H1 (cell line): ENCODE measurements at regions not wholly inside any gene's neighbourhood (a gene's known extent, or its start where the extent isn't known, plus 50 kb on each side); places are given as distances from the start of the nearest gene placed in this dataset.

Experiments
- CTCF ChIA-PET: fragments of 300-600 bp; sonication (Branson Sonifier 250); formaldehyde crosslinking; loops from one replicate; lab custom pipeline; 2021; ENCODE audit not compliant: partially characterized antibody; lab: Charles Lee
- POLR2A ChIA-PET: fragments of 300-600 bp; sonication (Branson Sonifier 250); formaldehyde crosslinking; loops from one replicate; lab custom pipeline; 2021; ENCODE audit warnings: inconsistent platforms; ENCODE audit not compliant: partially characterized antibody; lab: Charles Lee
- DNase-seq, 2 experiments: peaks; one replicate each; pipeline versions ENCODE4 v3.0.0 to v3.0.0-alpha.2; 2010 to 2022; ENCODE audit warnings: low spot score in 2 of 2, low read depth in 1 of 2, mixed read lengths in 1 of 2
- FAIRE-seq: peaks from 2 replicates; lab custom pipeline; 2011; peaks lifted over from hg19 to GRCh38; lab: Jason Lieb, UNC
- H2AFZ ChIP-seq: 2 replicates; pipeline ENCODE4 v1.8.1; 2012; ENCODE audit warnings: low read length, inconsistent platforms
- H2AK5ac ChIP-seq: 2 replicates; pipeline ENCODE4 v1.6.1; 2013; ENCODE audit warnings: low read depth, low read length
- H2BK120ac ChIP-seq: replicated peaks from 2 replicates; pipeline ENCODE3; 2013; ENCODE audit warnings: low read depth, low read length, inconsistent platforms
- H2BK12ac ChIP-seq: 2 replicates; pipeline ENCODE4 v1.6.1; 2013; ENCODE audit warnings: low read depth, low read length
- H2BK15ac ChIP-seq: 2 replicates; pipeline ENCODE4 v1.6.1; 2013; ENCODE audit warnings: low read length
- H2BK20ac ChIP-seq: 2 replicates; pipeline ENCODE4 v1.6.1; 2013; ENCODE audit warnings: low read length
- H2BK5ac ChIP-seq: 2 replicates; pipeline ENCODE4 v1.6.1; 2013; ENCODE audit warnings: low read depth, low read length
- H3K14ac ChIP-seq: 2 replicates; pipeline ENCODE4 v1.6.1; 2013; ENCODE audit warnings: inconsistent platforms; ENCODE audit not compliant: insufficient read length
- H3K18ac ChIP-seq: 2 replicates; pipeline ENCODE4 v1.6.1; 2013; ENCODE audit warnings: low read length; ENCODE audit errors: extremely low read depth
- H3K23ac ChIP-seq: 2 replicates; pipeline ENCODE4 v1.6.1; 2013; ENCODE audit warnings: inconsistent platforms; ENCODE audit not compliant: insufficient read length
- H3K23me2 ChIP-seq: 2 replicates; pipeline ENCODE4 v1.6.1; 2013; ENCODE audit warnings: low read depth, low read length
- H3K27ac ChIP-seq: 2 replicates; pipeline ENCODE4 v1.6.1; 2011; ENCODE audit warnings: low read depth, low read length, inconsistent platforms
- H3K27me3 ChIP-seq, 4 experiments: replicated peaks in 1 of 4; 1 replicate in 1 of 4; 2 replicates in 3 of 4; pipeline versions ENCODE4 v1.6.1 to v1.8.1; 2011 to 2013; ENCODE audit warnings: low read length in 3 of 4, mild to moderate bottlenecking in 3 of 4, inconsistent platforms in 2 of 4, mixed read lengths in 2 of 4, moderate library complexity in 1 of 4; ENCODE audit not compliant: control insufficient read depth in 3 of 4, insufficient read depth in 3 of 4; ENCODE audit errors: extremely low read depth in 1 of 4
- H3K36me3 ChIP-seq, 4 experiments: 2 replicates each; pipeline versions ENCODE4 v1.6.1 to v1.8.1; 2011 to 2013; ENCODE audit warnings: mild to moderate bottlenecking in 4 of 4, low read length in 3 of 4, moderate library complexity in 2 of 4, control low read depth in 1 of 4, inconsistent platforms in 1 of 4; ENCODE audit not compliant: insufficient read depth in 4 of 4, control insufficient read depth in 2 of 4
- H3K4ac ChIP-seq: replicated peaks from 2 replicates; pipeline ENCODE3; 2013; ENCODE audit warnings: low read length, low read depth, mixed read lengths, inconsistent platforms; ENCODE audit not compliant: insufficient read length
- H3K4me1 ChIP-seq, 4 experiments: replicated peaks in 1 of 4; 1 replicate in 1 of 4; 2 replicates in 3 of 4; pipeline versions ENCODE4 v1.6.1 to v1.8.1; 2011 to 2013; ENCODE audit warnings: low read length in 3 of 4, inconsistent platforms in 2 of 4, mixed read lengths in 1 of 4; ENCODE audit not compliant: insufficient read depth in 4 of 4, control insufficient read depth in 3 of 4
- H3K4me2 ChIP-seq, 2 experiments: 2 replicates each; pipeline versions ENCODE4 v1.6.1 to v1.8.1; 2011 to 2013; ENCODE audit warnings: low read depth in 2 of 2, low read length in 2 of 2, control low read depth in 1 of 2, inconsistent platforms in 1 of 2, mild to moderate bottlenecking in 1 of 2; ENCODE audit not compliant: insufficient read depth in 1 of 2
- H3K4me3 ChIP-seq, 4 experiments: fragments of 200-600, 300-600 bp in 1 of 4; sonication (generic), shearing (Covaris generic), sonication (Bioruptor Twin) in 1 of 4; 2 replicates each; pipeline versions ENCODE4 v1.5.1 to v1.8.1; 2011 to 2016; ENCODE audit warnings: low read length in 4 of 4, low read depth in 3 of 4, control low read depth in 2 of 4, inconsistent platforms in 2 of 4, mild to moderate bottlenecking in 2 of 4, mixed read lengths in 1 of 4, moderate library complexity in 1 of 4; ENCODE audit not compliant: insufficient read depth in 2 of 4; ENCODE audit errors: extremely low read depth in 1 of 4
- H3K56ac ChIP-seq: replicated peaks from 2 replicates; pipeline ENCODE3; 2013; ENCODE audit warnings: low read depth, mild to moderate bottlenecking, mixed read lengths, low read length, inconsistent platforms; ENCODE audit not compliant: insufficient read length
- H3K79me1 ChIP-seq: 2 replicates; pipeline ENCODE4 v1.6.1; 2013; ENCODE audit warnings: low read depth, low read length, control low read depth
- H3K79me2 ChIP-seq, 2 experiments: 2 replicates each; pipeline versions ENCODE4 v1.6.1 to v1.8.1; 2012 to 2013; ENCODE audit warnings: low read length in 2 of 2, mild to moderate bottlenecking in 2 of 2, inconsistent platforms in 1 of 2; ENCODE audit not compliant: insufficient read depth in 2 of 2, control insufficient read depth in 1 of 2
- H3K9ac ChIP-seq, 4 experiments: replicated peaks in 1 of 4; 1 replicate in 1 of 4; 2 replicates in 3 of 4; pipeline versions ENCODE4 v1.6.1 to v1.8.1; 2011 to 2013; ENCODE audit warnings: low read depth in 3 of 4, low read length in 3 of 4, control low read depth in 2 of 4, mild to moderate bottlenecking in 2 of 4, moderate library complexity in 2 of 4, inconsistent platforms in 1 of 4; ENCODE audit errors: extremely low read depth in 1 of 4
- H3K9me3 ChIP-seq, 2 experiments: 2 replicates each; pipeline versions ENCODE4 v1.6.1 to v1.8.1; 2012 to 2013; ENCODE audit warnings: mild to moderate bottlenecking in 2 of 2, moderate library complexity in 2 of 2, control low read depth in 1 of 2, inconsistent platforms in 1 of 2, low read depth in 1 of 2, low read length in 1 of 2, mixed read lengths in 1 of 2; ENCODE audit not compliant: insufficient read depth in 2 of 2
- H4K20me1 ChIP-seq, 2 experiments: replicated peaks in 1 of 2; 2 replicates each; pipeline versions ENCODE3 to v1.8.1; 2011 to 2013; ENCODE audit warnings: inconsistent platforms in 2 of 2, low read length in 2 of 2, mild to moderate bottlenecking in 1 of 2; ENCODE audit not compliant: insufficient read depth in 2 of 2, control insufficient read depth in 1 of 2
- H4K5ac ChIP-seq: 2 replicates; pipeline ENCODE4 v1.6.1; 2013; ENCODE audit warnings: low read length, low read depth, mixed read lengths, inconsistent platforms; ENCODE audit not compliant: insufficient read length
- H4K8ac ChIP-seq: 2 replicates; pipeline ENCODE4 v1.8.0; 2013; ENCODE audit warnings: mild to moderate bottlenecking, moderate library complexity, low read length, inconsistent platforms; ENCODE audit not compliant: insufficient read depth; ENCODE audit errors: extremely low read depth
- H4K91ac ChIP-seq: replicated peaks from 2 replicates; pipeline ENCODE3; 2013; ENCODE audit warnings: low read length, mixed read lengths, inconsistent platforms; ENCODE audit not compliant: insufficient read length
- FOSL1 ChIP-seq: IDR thresholded peaks from 2 replicates; pipeline ENCODE4 v1.6.1; 2011; ENCODE audit warnings: mild to moderate bottlenecking, low read depth, low read length, moderate library complexity; ENCODE audit not compliant: insufficient read depth
- RAD21 ChIP-seq, 2 experiments: IDR thresholded peaks in 1 of 2; conservative IDR thresholded peaks in 1 of 2; 2 replicates each; pipeline ENCODE4 v1.6.1; 2011; ENCODE audit warnings: low read depth in 2 of 2, low read length in 2 of 2, improper control_type of control experiment in 1 of 2, inconsistent platforms in 1 of 2, mild to moderate bottlenecking in 1 of 2, moderate library complexity in 1 of 2
- WGBS, 2 experiments: shearing (Covaris generic) in 1 of 2; methylation state at CpG; one replicate each; pipeline versions ENCODE4 v1.1.6 to v1.1.7; 2013 to 2015; ENCODE audit warnings: low lambda C conversion rate in 2 of 2, mixed read lengths in 2 of 2, inconsistent platforms in 1 of 2, low coverage in 1 of 2, missing lambda C conversion rate in 1 of 2; ENCODE audit not compliant: insufficient replicate concordance in 2 of 2, insufficient coverage in 1 of 2, insufficient read length in 1 of 2; ENCODE audit errors: extremely low coverage in 1 of 2, missing lambda C conversion rate in 1 of 2; 5-methylcytosine and 5-hydroxymethylcytosine counted together

DNA sequence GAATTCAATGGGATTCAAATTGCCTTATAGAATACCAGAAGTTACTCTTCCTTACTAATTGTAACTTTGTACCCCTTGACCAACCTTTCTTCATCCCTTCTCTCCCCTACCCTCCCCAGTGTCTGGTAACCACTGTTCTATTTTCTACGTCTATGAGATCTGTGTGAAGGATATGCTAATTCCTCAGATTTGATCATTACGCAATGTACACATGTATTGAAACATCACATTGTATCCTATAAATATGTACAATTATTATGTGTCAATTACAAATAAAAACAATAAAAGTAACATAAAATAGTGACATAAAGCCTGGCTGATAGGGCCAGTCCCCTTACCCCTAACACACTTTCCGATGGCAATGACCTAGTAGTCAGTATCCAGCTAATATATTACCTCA is 95.1 kb upstream of the GRIA3 start:
- H3K23ac ChIP-seq, result no peak overlapping the region
- no peak overlapping the region for H3K27ac ChIP-seq
- no peak overlapping the region for H3K4me3 ChIP-seq
- H2BK12ac ChIP-seq, result no peak overlapping the region
- no peaks in the 10 kb centered on the region for H3K79me1 ChIP-seq
- no peak overlapping the region for H2BK15ac ChIP-seq
- no peaks in the 10 kb centered on the region for H3K9me3 ChIP-seq
- no peak overlapping the region for H4K91ac ChIP-seq
- no peak overlapping the region for H2AK5ac ChIP-seq
- peaks cover 0 to 2% (median 0%) of the 10 kb centered on the region in 4 experiments; a peak in 3 of 7 replicates for H3K4me1 ChIP-seq
- TF ChIP-seq FOSL1, result no peak
- TF ChIP-seq RAD21 (IDR thresholded peaks at IDR 0.05 in 1 of 2, conservative IDR thresholded peaks at IDR 0.05 in 1 of 2; ENCODE audit: low read depth in 2 of 2, low read length in 2 of 2), result no peak
- TF ChIP-seq, all 59 proteins: peak for 0
- no peaks in the 10 kb centered on the region; the same call in 1 of the 2 replicates for H3K23me2 ChIP-seq
- no peaks in the 10 kb centered on the region for H3K36me3 ChIP-seq
- H3K14ac ChIP-seq, result no peak overlapping the region
- no peak overlapping the region for H4K5ac ChIP-seq
- H2BK120ac ChIP-seq, result no peak overlapping the region
- POLR2A ChIA-PET, result no interaction called here
- no peak overlapping the region for H3K4me2 ChIP-seq
- CTCF ChIA-PET, result no interaction called here
- no peak overlapping the region for H2BK20ac ChIP-seq
- FAIRE-seq (no peak), DNase-seq (no peak)
- no peaks in the 10 kb centered on the region for H3K27me3 ChIP-seq
- no peak overlapping the region for H3K9ac ChIP-seq
- no peak overlapping the region for H4K8ac ChIP-seq
- WGBS, 2 experiments, result 98% methylated on average over 3 of the region's 3 CpGs; no CpG with 5 or more reads in 1 of the 2 experiments
- H3K18ac ChIP-seq, result no peak overlapping the region
- no peak overlapping the region for H2BK5ac ChIP-seq
- H3K4ac ChIP-seq, result no peak overlapping the region
- H2AFZ ChIP-seq, result no peak overlapping the region
- no peak overlapping the region for H3K56ac ChIP-seq
- H3K79me2 ChIP-seq, result no peaks in the 10 kb centered on the region
- no peaks in the 10 kb centered on the region for H4K20me1 ChIP-seq
